HG03354 (cell line): ENCODE measurements at regions not wholly inside any gene's neighbourhood (a gene's known extent, or its start where the extent isn't known, plus 50 kb on each side); places are given as distances from the start of the nearest gene placed in this dataset.

ENCODE experiments used
- ATAC-seq: cut with Tn5 transposase; IDR thresholded peaks from one replicate; pipeline ENCODE4 v1.9.1; 2021; ENCODE audit warnings: mild to moderate bottlenecking; ENCODE audit not compliant: unreplicated experiment, poor library complexity, severe bottlenecking

DNA sequence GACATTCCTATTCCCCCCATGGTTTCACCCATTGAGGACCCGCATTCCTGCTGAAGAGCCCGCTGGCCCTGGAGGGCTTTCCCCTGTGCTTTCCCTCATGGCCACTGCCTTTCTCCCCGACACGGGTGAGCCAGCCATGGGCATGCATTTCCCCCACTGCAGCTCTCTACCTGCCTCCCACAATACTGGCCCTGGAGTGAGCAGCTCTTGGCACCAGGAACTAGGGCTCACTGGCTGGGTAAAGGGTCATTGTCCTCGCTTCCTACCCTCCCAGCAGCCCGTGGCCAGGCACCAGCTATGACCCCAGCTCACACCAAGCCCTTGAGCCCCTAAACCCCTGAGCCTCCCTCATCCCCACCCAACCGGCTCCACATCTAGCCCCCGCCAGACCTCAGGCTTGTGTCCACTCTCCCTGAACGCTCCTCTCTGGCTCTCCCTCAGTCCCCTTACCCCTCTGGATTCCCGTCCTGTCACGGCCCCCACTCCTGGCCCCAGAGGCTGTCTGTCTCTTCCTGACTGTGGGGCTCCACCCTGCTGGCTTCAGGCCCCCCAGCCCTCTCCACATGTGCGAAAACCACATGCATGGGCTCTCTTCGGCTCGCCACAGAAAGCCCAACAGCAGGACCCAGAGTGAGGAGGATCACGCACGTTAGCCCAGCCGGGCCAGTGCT lies 199.8 kb downstream of the ZFP36L2 start:
- no peak for ATAC-seq

DNA sequence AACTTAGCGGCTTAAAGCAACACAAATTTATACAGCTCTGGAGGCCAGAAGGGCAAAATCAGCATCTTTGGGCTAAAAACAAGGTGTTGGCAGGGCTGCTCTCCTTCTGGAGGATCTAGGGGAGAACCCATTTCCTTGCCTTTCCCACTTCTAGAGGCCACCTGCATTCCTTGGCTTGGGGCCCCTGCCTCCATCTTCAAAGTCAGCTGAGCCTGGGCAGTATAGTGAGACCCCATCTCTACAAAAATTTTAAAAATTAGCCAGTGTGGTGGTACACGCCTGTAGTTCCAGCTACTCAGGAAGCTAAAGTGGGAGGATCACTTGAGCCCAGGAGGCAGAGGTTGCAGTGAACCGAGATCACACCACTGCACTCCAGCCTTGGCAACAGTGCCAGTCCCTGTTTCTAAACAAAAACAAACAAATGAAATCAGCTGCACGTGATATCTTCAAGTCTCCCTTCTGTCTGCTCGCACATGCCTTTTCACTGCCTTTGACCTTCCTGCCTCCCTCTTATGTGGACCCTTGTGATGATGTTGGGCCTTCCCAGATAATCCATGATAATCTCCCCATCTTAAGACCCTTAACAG lies 200.6 kb downstream of the ZFP36L2 start:
- ATAC-seq, result no peak

DNA sequence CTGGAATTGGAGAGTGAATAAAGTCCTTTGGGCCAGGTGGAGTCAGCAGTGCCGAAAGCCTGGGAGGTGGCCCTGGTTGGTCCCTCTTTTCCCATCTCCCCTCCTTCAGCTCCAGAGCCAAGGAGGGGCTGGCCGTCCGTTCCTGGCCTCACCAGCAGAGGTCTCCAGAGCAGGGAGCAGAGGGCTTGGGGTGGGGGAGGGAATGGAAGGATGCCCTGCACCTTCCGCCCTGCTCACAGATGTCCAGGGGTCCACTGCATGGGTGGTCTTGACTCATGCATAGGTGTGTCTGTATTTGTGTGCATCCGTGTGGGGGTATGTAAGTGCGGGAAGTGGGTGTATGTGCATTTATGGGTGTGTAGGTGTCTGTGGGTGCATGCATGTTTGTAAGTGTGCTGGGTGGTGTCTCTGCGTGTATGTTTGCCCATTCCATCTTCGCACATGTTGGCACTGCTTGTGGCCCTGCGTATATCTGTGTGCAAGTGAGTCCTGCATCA lies 201.8 kb downstream of the ZFP36L2 start:
- ATAC-seq, result no peak

DNA sequence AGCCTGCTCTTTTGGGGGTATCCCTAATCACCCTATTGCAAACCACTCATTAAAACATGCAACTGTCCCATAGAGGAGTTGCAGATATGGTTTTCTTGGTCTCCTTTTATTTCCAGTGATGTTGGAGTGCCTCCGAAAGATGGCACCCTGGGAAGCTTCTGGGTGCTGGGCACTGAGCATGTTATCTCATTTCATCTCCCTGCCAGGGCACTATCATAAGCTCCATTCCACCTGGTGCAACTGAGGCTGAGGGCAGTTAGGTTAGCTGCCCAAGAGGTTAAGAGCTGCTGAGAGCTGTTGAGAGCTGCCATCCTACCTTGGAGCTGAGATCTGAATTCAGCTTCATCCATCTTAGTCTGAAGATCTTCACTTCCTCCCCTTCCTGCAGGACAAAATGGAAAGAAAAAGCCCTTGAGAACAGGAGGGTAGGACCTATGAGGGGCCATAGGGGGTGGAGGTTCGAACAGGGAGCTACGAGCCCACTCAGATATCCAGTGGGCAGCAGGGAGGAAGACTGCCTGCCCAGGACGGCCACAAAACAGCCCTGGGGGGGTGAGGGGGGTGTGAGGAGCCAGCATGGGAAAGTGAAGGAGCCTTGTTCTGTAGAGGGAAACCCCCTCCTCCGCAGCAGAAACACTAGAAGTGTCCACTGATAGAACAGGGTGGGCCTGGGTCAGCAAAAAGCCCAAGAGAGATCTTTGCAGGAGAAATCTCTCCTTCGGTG lies 202.5 kb downstream of the ZFP36L2 start:
- ATAC-seq, result no peak

DNA sequence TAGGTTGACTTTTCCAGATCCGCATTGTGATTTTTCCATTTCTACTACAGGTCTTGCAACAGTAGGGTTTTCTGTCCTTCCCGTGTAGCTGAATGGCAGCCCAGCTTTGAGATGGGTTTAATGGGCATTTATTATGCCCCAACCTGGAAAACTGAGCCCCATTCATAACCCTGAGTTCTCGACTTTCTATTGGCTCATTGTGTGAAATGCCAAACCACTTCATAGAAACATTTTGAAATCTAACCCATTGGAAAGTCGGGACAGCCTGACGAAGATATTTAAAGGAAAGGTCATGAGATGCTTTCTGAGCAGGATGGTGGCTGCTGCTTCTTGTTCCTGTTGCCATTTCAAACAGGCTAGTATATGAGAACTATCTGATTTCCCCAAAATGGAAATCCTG lies 203.5 kb downstream of the ZFP36L2 start:
- ATAC-seq, result no peak

DNA sequence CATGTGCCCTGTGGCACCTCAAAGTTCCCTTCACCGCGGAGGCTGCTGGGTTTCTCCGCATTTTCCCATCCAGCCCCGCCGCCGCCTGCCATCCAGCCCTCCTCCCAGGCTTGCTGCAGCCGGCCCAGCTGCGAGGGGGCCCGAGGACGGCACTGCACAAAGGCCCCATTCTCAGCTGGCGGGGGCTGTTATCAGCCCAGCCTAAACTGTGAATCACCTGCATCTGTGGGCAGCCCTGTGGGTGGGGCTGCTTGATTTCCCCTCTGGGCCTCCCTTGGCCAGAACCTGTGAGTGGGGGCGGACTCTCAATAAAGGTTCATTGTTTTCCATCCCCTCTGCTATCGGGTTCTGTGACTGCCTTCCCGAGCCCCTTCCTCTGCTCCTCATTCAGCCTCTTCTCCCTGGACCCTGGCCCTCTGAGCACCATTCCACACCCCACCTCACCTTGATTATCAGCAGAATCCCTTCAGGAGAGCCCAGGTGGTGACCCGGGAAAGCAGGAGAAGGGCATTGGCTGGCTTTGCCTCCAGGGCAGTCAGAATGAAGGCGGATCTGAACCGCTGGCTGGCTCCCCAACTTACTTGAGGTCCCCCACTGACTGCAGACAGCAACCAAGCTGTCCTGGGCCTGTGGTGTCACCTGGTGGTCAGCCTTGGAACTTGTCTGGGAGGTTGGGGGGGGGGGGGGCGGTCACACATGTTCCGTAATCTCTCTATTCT lies 204.5 kb downstream of the ZFP36L2 start:
- no peak for ATAC-seq

DNA sequence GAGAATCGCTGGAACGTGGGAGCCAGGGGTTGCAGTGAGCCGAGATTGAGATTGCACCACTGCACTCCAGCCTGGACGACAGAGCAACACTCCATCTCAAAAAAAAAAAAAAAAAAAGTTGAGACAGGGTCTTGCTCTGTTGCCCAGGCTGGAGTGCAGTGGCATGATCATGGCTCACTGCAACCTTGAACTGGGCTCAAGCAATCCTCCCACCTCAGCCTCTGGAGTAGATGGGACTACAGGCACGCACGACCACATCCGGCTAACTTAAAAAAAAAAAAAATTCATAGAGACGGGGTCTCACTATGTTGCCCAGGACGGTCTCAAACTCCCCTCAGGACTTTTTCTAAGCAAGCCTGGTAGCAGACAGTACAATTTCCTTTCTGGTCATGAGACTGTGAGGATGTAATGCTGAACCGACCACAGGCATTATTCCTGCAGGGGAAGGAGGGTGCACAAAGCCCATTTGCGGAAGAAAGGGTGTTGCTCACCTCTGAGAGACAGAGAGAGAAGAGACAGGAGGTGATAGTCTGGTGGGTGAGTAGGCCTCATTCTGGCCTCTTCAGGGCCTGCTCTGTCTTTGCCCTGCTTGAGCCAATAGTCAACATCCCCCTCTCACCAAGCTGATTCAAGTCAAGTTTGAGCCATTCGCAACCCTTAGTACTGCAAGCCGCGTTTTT lies 205.3 kb downstream of the ZFP36L2 start:
- no peak for ATAC-seq

DNA sequence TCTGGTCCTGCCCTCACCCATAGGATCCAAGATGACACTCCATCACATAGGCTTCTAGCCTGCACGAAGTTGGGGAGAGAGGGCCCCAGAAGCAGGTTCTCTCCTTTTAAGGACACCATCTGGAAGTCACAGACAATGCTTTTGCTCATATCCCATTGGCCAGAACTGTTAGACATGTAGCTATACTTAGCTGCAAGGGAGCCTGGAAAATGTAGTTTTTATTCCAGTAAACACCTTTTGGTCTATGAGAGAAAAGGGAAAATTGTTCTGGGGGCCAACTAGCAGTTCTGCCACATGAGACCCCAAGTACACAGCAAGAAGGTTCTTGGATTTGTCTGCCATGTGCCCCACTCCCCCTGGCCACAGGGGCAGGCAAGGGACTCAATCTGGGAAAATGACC lies 206.1 kb downstream of the ZFP36L2 start:
- no peak for ATAC-seq

DNA sequence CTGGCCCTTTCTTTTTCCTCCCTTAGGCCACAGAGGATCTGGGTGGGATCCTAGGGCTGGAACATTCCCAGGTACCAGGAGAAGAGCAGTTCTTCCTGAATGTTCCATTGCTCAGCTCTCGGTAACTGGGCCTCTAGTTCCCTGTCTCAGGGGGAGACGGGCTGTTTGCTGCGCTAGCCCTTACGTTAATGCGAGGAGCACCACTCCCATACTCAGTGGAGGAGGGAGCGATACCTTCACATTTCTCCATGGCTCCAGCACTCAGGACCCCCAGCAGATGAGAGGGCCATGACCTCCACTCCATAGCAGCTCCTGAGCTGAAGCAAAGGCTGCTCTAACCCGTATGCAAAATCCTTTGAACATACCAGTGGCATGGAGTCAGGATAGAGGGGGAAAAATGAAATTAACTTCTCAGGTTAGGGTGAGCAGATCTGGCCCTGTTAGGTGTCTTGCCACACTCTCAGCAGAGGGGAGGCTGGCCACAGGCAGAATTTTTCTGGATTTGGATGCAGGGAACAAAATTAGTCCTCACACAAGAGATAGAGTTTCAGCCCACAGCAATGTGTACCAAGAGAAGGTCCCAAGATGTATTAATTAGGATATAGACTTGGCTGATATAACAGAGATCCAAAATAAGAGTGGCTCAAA lies 206.7 kb downstream of the ZFP36L2 start:
- no peak for ATAC-seq

DNA sequence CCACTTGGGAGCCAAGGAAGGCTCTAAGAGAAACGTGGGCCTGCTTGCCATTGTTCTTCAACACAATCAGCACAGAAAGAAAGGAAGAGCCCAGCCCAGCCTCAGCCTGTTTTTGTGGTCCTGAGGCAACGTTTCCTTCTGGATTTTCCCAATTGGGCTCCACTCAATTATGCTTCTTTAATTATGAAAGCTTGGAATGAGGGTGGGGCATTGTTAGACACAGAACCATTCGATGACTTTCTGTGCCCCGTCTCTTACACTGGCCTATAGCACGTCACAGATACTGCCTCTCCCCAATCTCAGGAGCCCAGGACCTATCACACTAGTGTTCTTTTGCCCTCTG lies 207.4 kb downstream of the ZFP36L2 start:
- ATAC-seq, result no peak

DNA sequence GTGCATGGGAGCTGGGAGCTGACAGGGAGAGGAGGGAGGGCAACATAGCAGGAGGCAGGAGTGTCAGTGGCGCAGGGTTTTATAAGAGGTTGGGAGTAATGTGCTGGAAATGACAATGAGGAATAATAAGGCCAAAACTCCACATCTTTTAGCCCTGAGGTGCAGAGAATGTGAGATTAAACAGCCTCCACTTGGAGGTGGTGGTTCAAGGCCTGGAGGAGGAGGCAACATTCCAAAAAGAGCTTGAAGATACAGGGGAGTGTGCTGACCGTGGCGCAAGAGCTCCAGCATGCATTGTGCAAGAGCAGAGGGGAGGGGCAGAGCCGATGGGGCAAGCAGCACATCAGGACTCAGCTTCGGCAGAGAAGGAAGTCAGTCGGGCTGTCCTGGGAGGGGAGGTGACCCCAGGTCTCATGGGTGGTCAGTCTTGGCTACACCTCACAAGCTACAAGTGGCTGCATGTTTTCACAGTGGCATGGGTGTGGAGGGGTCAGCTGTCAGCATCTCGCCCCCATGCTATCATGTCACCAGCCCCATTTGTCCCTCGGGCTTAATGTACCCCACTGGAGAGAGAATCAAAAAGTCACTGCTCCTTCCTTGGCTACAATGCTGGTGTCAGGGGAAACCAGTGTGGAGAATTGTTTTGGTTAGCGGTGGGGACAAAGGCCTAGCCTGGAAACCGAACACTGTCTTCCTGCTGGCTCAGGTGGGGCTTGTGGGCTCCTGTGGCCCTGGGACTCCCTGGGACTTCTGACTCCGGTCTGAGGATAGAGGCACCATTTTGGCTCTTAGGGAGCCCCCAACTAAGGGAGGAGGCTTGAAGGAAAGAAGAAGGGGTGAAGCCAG lies 208.0 kb downstream of the ZFP36L2 start:
- ATAC-seq, result no peak

DNA sequence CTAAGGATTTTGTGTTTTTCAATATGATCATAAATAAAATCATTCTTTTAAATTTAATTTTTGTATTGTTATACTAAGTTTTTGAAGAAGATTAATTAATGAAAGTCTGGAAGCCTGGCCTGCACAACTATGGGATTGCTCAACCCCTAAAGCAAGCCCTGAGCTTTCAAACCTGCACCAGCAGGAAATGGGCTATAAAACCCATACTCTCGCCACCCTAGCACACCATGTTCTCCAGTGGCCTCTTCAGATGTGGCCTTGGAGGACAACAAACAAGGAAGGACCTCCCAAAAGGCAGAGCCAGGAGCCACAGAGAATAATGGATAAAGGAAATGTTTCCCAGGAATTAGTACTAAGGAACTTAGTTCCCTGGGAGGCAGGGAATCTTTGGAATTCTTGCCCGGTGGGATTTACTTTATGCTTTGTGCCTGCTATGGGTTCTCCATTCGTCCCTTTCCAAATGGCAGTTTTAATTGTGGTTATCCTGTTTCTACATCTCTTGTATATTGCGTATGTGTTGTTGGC lies 212.5 kb downstream of the ZFP36L2 start:
- ATAC-seq, result no peak

DNA sequence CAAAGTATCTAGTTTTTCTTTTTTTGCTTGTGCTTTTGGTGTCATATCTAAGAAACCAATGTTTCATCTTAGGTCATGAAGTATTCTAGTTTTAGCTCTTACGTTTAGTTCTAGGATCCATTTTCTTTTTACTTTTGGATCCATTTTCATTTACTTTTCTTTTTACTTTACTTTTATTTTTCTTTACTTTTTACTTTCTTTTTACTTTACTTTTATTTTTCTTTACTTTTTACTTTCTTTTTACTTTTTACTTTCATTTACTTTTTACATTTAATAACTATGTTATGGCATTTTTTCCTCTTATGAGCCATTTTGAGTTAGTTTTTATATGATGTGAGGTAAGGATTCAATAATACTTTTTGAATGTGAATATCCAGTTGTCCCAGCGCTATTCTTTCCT lies 213.4 kb downstream of the ZFP36L2 start:
- no peak for ATAC-seq

DNA sequence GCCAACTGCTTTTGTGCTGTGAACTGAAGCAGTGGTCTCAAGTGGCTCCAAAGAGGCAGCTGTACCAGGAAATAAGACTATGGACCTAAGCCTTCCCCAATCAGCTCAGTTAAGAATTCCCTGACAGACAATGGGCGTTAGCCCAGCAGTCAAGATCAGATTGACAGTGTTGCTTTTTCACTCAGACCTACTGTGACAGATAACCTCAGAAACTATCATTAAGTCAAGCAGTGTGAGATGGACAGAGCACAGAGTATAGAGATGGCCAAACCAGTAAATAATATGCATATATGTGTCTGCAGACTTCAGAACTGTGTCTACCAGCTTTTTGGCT lies 215.3 kb downstream of the ZFP36L2 start:
- ATAC-seq, result no peak

DNA sequence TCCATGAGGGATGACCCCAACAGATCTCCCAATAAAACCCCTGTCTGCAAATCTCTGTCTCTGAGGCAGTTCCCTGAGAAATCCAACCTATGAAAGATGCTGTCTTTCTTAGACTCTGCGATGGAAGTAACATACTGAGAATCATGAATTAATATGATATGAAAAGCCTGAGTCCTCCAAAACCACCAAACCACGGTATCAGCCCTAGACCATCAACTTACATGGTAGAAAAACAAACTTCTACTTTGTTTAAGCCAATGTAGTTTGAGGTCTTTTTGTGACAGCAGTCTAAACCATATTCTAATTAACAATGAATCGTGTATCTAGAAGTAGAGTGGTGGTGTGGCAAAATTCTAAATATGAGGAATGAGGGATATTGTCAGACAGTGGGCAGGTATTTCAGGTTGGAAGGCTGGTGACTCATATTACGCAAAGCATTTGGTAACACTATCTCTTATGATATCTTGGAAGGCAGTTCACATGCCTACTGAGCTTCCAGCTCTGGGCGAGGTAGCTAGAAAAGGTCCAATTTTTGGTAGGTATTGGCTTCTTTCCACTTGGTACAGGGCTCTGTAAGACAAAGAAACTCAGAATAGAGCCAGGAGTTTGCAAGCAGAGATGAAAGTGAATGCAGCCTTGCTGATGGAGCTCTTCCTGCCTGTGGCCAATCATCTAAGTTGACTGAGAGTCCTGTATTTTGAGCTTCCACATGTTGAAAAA lies 215.8 kb downstream of the ZFP36L2 start:
- ATAC-seq, result no peak

DNA sequence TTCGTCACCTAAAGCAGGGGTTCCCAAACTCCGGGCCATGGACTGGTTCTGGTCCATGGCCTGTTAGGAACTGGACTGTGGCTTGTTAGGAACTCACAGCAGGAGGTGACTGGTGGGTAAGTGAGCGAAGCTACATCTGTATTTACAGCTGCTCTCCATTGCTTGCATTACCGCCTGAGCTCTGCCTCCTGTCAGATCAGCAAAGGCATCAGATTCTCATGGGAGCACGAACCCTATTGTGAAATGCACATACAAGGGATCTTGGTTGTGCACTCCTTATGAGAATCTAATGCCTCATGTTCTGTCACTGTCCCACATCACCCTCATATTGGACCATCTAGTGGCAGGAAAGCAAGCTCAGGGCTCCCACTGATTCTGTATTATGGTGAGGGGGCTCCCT lies 217.0 kb downstream of the ZFP36L2 start:
- ATAC-seq, result no peak

DNA sequence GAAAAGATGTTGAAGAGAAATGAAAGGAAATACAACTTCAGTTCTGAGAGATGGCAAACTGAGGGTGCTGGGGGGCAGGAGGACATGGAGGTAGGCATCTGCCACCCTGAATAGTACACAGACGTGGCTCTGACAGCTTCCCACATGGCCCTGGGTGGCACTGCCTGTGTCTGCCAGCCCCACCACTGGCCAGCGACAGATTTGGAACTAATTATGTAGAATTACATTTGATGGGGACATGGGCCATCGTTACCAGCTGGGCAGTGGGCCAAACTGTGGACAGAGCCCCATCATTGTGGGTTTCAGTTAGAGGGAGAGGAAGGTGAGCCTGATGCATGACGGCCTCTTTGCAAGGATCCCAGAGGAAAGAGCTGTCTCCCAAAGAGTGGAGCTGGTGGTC lies 216.0 kb upstream of the HAAO start:
- no peak for ATAC-seq

DNA sequence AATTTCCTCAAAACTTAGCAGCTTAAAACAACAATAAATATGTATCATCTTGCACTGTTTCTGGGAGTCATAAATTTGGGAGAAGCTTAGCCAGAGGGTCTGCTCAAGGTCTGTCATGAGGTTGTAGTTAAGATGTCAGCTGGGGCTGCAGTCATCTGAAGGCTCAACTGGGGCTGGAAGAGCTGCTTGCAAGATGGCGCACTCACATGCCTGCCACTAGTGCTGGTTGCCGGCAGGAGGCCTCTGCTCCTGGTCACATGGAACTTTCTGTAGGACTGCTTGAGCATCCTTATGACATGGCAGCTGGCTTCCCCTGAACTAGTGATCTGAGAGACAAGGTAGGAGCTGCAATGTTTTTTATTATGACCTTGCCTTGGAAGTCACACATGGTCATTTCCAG lies 215.5 kb upstream of the HAAO start:
- no peak for ATAC-seq
